ENCODE measurements at regions not wholly inside any gene's neighbourhood (a gene's known extent, or its start where the extent isn't known, plus 50 kb on each side); places are given as distances from the start of the nearest gene placed in this dataset.

GRCh38 chr5:167921796-167922195 lies 369.6 kb upstream of the WWC1 start:
- Histone ChIP-seq H3K9me3 (peaks cover 0 to 8% (median 0%) of the 10 kb centered on the region in 8 donors), H3K4me3 (no peak overlapping the region), H3K27me3 (replicated peaks in 1 of 7) (no peaks in the 10 kb centered on the region), H3K4me1 (no peaks in the 10 kb centered on the region), H3K27ac (no peak overlapping the region), H3K36me3 (no peaks in the 10 kb centered on the region)
- DNase-seq = no peak
- TF ChIP-seq, protein P1, sequence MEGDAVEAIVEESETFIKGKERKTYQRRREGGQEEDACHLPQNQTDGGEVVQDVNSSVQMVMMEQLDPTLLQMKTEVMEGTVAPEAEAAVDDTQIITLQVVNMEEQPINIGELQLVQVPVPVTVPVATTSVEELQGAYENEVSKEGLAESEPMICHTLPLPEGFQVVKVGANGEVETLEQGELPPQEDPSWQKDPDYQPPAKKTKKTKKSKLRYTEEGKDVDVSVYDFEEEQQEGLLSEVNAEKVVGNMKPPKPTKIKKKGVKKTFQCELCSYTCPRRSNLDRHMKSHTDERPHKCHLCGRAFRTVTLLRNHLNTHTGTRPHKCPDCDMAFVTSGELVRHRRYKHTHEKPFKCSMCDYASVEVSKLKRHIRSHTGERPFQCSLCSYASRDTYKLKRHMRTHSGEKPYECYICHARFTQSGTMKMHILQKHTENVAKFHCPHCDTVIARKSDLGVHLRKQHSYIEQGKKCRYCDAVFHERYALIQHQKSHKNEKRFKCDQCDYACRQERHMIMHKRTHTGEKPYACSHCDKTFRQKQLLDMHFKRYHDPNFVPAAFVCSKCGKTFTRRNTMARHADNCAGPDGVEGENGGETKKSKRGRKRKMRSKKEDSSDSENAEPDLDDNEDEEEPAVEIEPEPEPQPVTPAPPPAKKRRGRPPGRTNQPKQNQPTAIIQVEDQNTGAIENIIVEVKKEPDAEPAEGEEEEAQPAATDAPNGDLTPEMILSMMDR (IDR thresholded peaks at IDR 0.05 in 8 of 11, conservative IDR thresholded peaks at IDR 0.05 in 3 of 11) = no peak
- TF ChIP-seq POLR2A (IDR thresholded peaks at IDR 0.05) = no peak
- no peak for TF ChIP-seq POLR2AphosphoS5 (IDR thresholded peaks at IDR 0.05)
- intact Hi-C loops (cut with DNase I; ENCODE audit: low total_unique reads) = no loop called here

DNA sequence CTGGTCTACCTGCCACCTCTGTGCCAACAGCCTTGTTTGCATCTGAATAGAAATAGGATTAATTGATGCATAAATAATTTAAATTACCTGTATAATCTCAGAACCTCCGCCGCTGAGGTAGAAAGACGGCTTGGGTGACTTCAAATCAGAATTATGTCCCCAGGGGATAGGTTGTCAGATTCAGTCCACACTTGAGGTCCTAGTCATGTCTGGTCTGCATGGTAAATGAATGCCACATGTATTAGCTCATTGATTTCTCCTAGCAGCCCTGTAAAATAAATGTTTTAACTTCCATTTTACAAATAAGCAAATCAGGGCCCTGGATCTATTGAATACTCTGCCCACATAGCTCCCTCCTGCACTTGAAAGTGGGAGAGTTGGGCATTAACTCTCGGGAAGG lies 368.0 kb upstream of the WWC1 start:
- no peaks in the 10 kb centered on the region for H3K36me3 ChIP-seq
- H3K9me3 ChIP-seq = peaks cover 0 to 16% (median 0%) of the 10 kb centered on the region in 8 donors
- no peaks in the 10 kb centered on the region for H3K27me3 ChIP-seq (replicated peaks in 1 of 7)
- intact Hi-C loops (cut with DNase I; ENCODE audit: low total_unique reads) = no loop called here
- WGBS, 5 donors = 76 to 88% (median 82%) methylated on average over 4 of the region's 4 CpGs
- H3K27ac ChIP-seq = no peak overlapping the region
- no peak for DNase-seq
- no peaks in the 10 kb centered on the region for H3K4me1 ChIP-seq
- H3K4me3 ChIP-seq = no peak overlapping the region
- TF ChIP-seq POLR2A (IDR thresholded peaks at IDR 0.05) (no peak), POLR2AphosphoS5 (IDR thresholded peaks at IDR 0.05) (no peak)
- TF ChIP-seq, protein P1 (IDR thresholded peaks at IDR 0.05 in 8 of 11, conservative IDR thresholded peaks at IDR 0.05 in 3 of 11) = no peak

GRCh38 chr5:167929841-167930240 lies 361.6 kb upstream of the WWC1 start:
- H3K4me1 ChIP-seq = no peaks in the 10 kb centered on the region
- no peak for TF ChIP-seq POLR2A (IDR thresholded peaks at IDR 0.05)
- no peak for TF ChIP-seq POLR2AphosphoS5 (IDR thresholded peaks at IDR 0.05)
- TF ChIP-seq, protein P1 (IDR thresholded peaks at IDR 0.05 in 8 of 11, conservative IDR thresholded peaks at IDR 0.05 in 3 of 11) = no peak
- peaks cover 0 to 8% (median 0%) of the 10 kb centered on the region in 8 donors for H3K9me3 ChIP-seq
- H3K27ac ChIP-seq = no peak overlapping the region
- WGBS, 5 donors = 87 to 96% (median 87%) methylated on average over 3 of the region's 3 CpGs
- intact Hi-C loops (cut with DNase I; ENCODE audit: low total_unique reads) = no loop called here
- no peaks in the 10 kb centered on the region for H3K27me3 ChIP-seq (replicated peaks in 1 of 7)
- no peak overlapping the region for H3K4me3 ChIP-seq
- H3K36me3 ChIP-seq = no peaks in the 10 kb centered on the region
- no peak for DNase-seq

DNA sequence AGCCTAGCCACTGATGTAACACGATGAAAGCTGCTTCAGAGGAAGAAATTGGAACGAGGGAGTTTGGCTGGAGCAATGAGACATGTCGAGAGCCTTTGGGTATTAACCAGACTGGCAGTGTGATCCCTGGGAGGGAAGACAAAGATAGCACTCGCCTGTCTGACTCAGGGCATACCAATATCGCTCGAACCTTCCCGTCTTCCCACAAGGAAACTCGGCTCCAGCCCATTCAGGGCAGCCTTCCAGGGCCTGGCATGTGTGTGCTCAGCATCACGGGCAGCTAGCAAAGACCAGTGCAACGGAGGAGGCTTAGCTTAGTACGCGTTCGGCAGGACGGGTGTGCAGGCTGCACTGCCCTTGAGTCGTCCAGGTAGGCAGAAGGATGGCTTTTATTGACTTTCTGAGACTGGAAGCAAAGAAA lies 356.9 kb upstream of the WWC1 start:
- peak; percentile 70 for DNase-seq
- Histone ChIP-seq H3K27me3 (replicated peaks in 1 of 7) (no peaks in the 10 kb centered on the region), H3K36me3 (no peaks in the 10 kb centered on the region), H3K4me1 (no peaks in the 10 kb centered on the region), H3K27ac (no peak overlapping the region), H3K9me3 (no peaks in the 10 kb centered on the region), H3K4me3 (no peak overlapping the region)
- 77 to 88% (median 84%) methylated on average over 15 of the region's 15 CpGs for WGBS, 5 donors
- TF ChIP-seq, protein P1 (IDR thresholded peaks at IDR 0.05 in 8 of 11, conservative IDR thresholded peaks at IDR 0.05 in 3 of 11) = no peak
- TF ChIP-seq POLR2A (IDR thresholded peaks at IDR 0.05) = no peak
- TF ChIP-seq POLR2AphosphoS5 (IDR thresholded peaks at IDR 0.05) = no peak
- intact Hi-C loops (cut with DNase I; ENCODE audit: low total_unique reads) = no loop called here
